C4-2B (cell line): ENCODE measurements at regions not wholly inside any gene's neighbourhood (a gene's known extent, or its start where the extent isn't known, plus 50 kb on each side); places are given as distances from the start of the nearest gene placed in this dataset.

ENCODE experiments used
- CTCF ChIP-seq: fragments of 450-650 bp; conservative IDR thresholded peaks from 2 replicates; pipeline ENCODE4 v1.5.1; 2017; ENCODE audit warnings: mild to moderate bottlenecking
- ZFX ChIP-seq: fragments of 450-650 bp; IDR thresholded peaks from 2 replicates; pipeline ENCODE4 v1.6.1; 2017

GRCh38 chr12:73678335-73678734 lies 859.3 kb upstream of the ATXN7L3B start:
- TF ChIP-seq CTCF (no peak), ZFX (no peak)
